ENCODE measurements at regions not wholly inside any gene's neighbourhood (a gene's known extent, or its start where the extent isn't known, plus 50 kb on each side); places are given as distances from the start of the nearest gene placed in this dataset.

DNA sequence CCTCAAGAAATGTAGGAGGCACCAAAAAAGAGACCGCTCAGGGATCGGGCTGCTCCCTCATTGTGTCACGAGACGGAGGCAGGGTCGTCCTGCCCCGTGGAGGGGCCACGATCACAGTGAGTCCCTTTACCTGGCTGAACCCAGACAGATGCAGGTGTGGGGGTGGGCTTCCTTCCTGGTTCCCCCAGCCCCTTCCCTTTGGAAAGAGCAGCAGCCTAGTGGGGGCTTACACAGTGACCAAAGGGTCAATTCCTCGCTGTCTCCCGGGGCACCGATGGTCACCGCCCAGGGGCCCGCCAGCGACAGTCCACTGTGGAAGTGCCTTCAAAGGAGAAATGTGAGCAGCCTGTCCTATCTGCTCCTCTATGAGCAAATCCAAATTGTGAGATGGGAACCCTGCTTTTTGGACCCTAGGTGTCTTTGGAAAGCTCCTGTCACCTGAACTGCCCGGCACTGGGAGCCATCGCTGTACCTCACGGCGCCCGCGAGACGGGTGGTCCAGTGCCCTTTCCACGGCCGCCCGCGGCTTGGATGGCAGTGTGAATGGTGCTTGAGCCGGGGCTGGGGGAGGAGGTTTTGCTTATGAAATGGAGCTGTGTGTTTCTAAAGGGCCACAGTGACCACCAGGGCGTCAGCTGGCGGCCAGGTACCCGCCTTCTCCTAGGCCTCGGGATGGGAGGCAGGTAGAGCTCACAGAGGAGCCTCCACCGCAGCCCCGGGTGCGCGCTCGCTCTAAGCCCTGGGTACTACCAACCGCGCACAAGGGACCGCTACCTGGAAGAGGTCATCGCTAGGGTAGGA, 155.7 kb downstream of the KLF13 start:
- Histone ChIP-seq H3K27me3 (peaks cover 0 to 28% (median 0%) of the 10 kb centered on the region in 4 donors), H3K4me3 (peak overlapping the region; percentile 43 to 67 (median 50)), H3K36me3 (no peaks in the 10 kb centered on the region), H3K9me3 (no peaks in the 10 kb centered on the region), H3K27ac (no peak overlapping the region), H3K4me1 (peaks cover 4 to 39% (median 12%) of the 10 kb centered on the region in 3 donors)
- WGBS, 2 donors = 90 to 91% methylated on average over 16 to 17 of the region's 38 CpGs
- intact Hi-C loops (cut with DNase I) = loop anchor here (10.0 kb wide), 4 partner anchors 48 to 148 kb away; no protein-coding TSS in a partner anchor
- no peak for DNase-seq
- TF ChIP-seq, protein P1, sequence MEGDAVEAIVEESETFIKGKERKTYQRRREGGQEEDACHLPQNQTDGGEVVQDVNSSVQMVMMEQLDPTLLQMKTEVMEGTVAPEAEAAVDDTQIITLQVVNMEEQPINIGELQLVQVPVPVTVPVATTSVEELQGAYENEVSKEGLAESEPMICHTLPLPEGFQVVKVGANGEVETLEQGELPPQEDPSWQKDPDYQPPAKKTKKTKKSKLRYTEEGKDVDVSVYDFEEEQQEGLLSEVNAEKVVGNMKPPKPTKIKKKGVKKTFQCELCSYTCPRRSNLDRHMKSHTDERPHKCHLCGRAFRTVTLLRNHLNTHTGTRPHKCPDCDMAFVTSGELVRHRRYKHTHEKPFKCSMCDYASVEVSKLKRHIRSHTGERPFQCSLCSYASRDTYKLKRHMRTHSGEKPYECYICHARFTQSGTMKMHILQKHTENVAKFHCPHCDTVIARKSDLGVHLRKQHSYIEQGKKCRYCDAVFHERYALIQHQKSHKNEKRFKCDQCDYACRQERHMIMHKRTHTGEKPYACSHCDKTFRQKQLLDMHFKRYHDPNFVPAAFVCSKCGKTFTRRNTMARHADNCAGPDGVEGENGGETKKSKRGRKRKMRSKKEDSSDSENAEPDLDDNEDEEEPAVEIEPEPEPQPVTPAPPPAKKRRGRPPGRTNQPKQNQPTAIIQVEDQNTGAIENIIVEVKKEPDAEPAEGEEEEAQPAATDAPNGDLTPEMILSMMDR (IDR thresholded peaks at IDR 0.05) = no peak
- TF ChIP-seq POLR2A (IDR thresholded peaks at IDR 0.05) = no peak

DNA sequence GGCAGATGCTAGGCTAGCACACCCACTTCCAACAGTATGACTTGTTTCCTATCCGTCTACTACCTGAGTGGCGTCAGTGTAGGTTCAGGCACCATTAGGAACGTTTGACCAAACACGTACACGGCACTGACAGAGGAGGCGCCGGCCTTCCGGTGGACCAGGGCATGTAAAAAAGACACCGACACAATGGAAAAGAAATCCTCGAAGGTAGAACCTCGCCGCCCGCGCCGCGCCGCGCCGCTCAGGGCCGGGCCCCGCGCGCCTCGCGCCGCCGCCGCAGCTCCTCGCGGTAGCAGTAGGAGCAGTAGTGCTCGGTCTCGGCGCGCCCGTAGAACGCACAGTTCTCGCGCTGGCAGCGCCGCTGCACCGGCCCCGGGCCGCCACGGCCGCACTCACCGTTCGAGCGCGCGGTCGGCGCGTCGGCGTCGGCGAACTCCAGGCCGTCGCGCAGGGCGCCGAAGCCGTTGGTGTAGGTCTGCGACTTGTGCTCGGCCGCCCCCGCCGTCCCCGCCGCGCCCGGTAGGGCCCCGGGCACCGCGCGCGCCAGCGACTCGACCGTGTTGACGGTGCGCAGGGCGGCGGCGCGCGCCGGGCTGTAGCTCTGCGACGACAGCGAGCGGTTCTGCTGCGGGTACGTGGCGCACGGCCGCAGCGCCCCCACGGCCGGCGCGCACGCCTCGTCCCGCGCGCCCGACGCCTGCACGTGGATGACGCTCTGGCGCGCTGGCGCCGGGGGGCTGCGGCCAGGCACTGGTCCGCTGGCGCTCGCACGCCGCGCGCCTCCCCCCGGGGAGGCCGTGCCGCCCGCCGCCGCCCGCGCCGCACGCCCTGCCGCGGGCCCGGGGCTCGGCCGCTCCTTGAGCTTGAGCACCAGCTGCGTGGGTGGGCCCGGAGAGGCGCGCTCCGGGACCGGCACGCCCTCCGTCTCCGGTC, 156.7 kb downstream of the KLF13 start:
- Histone ChIP-seq H3K4me3 (peak overlapping the region; percentile 43 to 67 (median 50)), H3K4me1 (peaks cover 11 to 49% (median 19%) of the 10 kb centered on the region in 3 donors), H3K36me3 (no peaks in the 10 kb centered on the region), H3K27me3 (peaks cover 0 to 28% (median 0%) of the 10 kb centered on the region in 4 donors), H3K9me3 (no peaks in the 10 kb centered on the region), H3K27ac (peak overlapping the region in 3 of 4 donors; percentile 49 to 75 (median 69))
- intact Hi-C loops (cut with DNase I) = loop anchor here (10.0 kb wide), 4 partner anchors 49 to 149 kb away; no protein-coding TSS in a partner anchor
- DNase-seq = no peak
- TF ChIP-seq, protein P1 (IDR thresholded peaks at IDR 0.05) = peak in 1 of 6 experiments; percentile 9
- TF ChIP-seq POLR2A (IDR thresholded peaks at IDR 0.05) = peak in 1 of 4 donors; percentile 26
- WGBS, 2 donors = 13 to 21% methylated on average over 9 to 19 of the region's 147 CpGs

DNA sequence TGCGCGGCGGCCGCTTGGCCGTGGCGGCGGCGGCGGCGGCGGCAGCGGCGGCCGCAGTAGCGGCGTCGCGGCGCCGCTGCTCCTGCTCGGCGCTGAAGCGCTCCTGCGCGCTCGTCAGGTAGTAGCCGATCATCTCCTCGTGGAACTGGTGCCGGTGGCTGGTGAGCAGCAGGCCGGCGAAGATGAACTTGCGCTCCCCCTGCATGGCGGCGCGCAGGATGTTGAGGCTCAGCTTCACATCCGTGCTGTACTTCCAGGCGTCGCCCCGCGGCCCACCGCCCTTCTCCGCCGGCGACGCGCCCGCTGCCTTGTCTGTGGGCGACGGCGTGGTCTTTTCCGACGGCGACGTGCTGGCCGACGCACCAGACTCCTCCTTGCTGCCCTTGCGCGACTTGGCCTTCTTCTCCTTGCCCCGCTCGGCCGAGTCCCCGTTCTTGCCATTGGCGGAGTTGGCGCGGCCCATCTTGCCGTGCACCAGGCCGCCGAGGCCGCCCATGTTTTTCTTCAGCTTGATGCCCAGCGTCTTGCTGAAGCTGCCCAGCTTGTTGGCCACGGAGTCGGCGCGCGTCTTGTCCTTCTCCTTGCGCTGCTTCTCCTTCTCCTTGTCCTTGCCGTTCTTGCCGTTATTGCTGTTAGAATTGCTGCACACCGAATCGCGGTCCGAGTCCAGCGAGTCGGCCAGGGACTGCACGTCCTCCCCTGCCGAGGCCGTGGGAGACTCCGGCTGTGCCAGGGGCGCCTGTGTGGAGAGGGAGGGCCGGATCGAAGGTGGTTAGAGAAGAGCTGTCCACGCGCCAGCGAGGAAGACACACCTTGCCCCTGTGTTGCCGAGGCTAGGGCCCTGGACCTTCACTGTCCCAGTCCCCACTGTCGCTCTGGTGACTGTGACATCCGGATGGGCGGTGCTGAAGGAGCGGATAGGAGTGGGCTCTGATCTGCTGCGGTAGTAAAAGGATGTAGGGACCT, 157.6 kb downstream of the KLF13 start:
- TF ChIP-seq, protein P1 (IDR thresholded peaks at IDR 0.05) = no peak
- TF ChIP-seq POLR2A (IDR thresholded peaks at IDR 0.05) = no peak
- H3K36me3 ChIP-seq = no peaks in the 10 kb centered on the region
- H3K9me3 ChIP-seq = no peaks in the 10 kb centered on the region
- peaks cover 0 to 28% (median 0%) of the 10 kb centered on the region in 4 donors for H3K27me3 ChIP-seq
- H3K4me1 ChIP-seq = peaks cover 20 to 59% (median 29%) of the 10 kb centered on the region in 3 donors
- peak overlapping the region in 2 of 4 donors; percentile 69 to 75 for H3K27ac ChIP-seq
- intact Hi-C loops (cut with DNase I) = loop anchor here (10.0 kb wide), 4 partner anchors 49 to 149 kb away; no protein-coding TSS in a partner anchor
- H3K4me3 ChIP-seq = peak overlapping the region in 2 of 4 donors; percentile 57 to 67
- no peak for DNase-seq
- WGBS, 2 donors = 92 to 94% methylated on average over 25 to 27 of the region's 100 CpGs

DNA sequence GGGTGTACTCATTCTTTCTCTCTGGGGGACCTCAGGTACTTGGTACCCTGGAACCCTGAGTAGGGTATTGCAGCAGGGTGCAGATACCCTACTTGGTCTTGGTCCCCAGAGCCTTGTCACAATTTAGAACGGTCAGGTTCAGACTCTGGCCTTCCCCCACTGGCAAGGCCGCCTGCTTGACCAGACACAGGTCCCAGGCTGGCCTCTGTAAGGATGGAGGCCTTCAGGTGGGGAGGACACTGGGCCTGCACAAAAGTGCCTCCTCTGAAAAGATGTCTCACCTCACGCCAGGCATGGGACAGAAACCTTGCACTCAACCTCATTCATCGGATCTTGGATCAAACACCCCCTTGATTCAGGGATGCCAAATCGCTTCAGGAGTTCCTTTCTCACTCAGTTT, 158.4 kb downstream of the KLF13 start:
- no peaks in the 10 kb centered on the region for H3K36me3 ChIP-seq
- H3K27ac ChIP-seq = no peak overlapping the region
- TF ChIP-seq, protein P1 (IDR thresholded peaks at IDR 0.05) = no peak
- TF ChIP-seq POLR2A (IDR thresholded peaks at IDR 0.05) = no peak
- H3K9me3 ChIP-seq = no peaks in the 10 kb centered on the region
- intact Hi-C loops (cut with DNase I) = loop anchor here (5.0 to 10.0 kb wide), 5 partner anchors 50 to 283 kb away; no protein-coding TSS in a partner anchor
- peaks cover 0 to 28% (median 0%) of the 10 kb centered on the region in 4 donors for H3K27me3 ChIP-seq
- DNase-seq = no peak
- H3K4me3 ChIP-seq = no peak overlapping the region
- 91% methylated on average over 5 of the region's 5 CpGs; no CpG with 5 or more reads in 1 of the 2 donors for WGBS, 2 donors
- H3K4me1 ChIP-seq = peaks cover 28 to 66% (median 36%) of the 10 kb centered on the region in 3 donors
